GM12872 (cell line): ENCODE measurements at regions not wholly inside any gene's neighbourhood (a gene's known extent, or its start where the extent isn't known, plus 50 kb on each side); places are given as distances from the start of the nearest gene placed in this dataset.

Experiments used
- TF ChIP-seq, protein P1 (sequence below): IDR thresholded peaks from 3 replicates; pipeline ENCODE4 v1.5.1; 2011; ENCODE audit warnings: low read depth, mild to moderate bottlenecking, low read length, moderate library complexity; ENCODE audit not compliant: insufficient read depth

- TF ChIP-seq, protein P1, sequence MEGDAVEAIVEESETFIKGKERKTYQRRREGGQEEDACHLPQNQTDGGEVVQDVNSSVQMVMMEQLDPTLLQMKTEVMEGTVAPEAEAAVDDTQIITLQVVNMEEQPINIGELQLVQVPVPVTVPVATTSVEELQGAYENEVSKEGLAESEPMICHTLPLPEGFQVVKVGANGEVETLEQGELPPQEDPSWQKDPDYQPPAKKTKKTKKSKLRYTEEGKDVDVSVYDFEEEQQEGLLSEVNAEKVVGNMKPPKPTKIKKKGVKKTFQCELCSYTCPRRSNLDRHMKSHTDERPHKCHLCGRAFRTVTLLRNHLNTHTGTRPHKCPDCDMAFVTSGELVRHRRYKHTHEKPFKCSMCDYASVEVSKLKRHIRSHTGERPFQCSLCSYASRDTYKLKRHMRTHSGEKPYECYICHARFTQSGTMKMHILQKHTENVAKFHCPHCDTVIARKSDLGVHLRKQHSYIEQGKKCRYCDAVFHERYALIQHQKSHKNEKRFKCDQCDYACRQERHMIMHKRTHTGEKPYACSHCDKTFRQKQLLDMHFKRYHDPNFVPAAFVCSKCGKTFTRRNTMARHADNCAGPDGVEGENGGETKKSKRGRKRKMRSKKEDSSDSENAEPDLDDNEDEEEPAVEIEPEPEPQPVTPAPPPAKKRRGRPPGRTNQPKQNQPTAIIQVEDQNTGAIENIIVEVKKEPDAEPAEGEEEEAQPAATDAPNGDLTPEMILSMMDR = no peak
These were observed 1170.9 kb downstream of the SORCS1 start for GRCh38 chr10:105993609-105994008.

GRCh38 chr10:105992928-105993327 is 1171.6 kb downstream of the SORCS1 start:
- TF ChIP-seq, protein P1 = no peak

GRCh38 chr10:105990529-105990928 is 1174.0 kb downstream of the SORCS1 start:
- TF ChIP-seq, protein P1 = no peak

GRCh38 chr10:105989995-105990394 is 1174.5 kb downstream of the SORCS1 start:
- TF ChIP-seq, protein P1 = no peak

GRCh38 chr10:105988848-105989247 is 1175.7 kb downstream of the SORCS1 start:
- TF ChIP-seq, protein P1 = no peak

GRCh38 chr10:105986912-105987635 is 1177.4 kb downstream of the SORCS1 start:
- TF ChIP-seq, protein P1 = no peak

- TF ChIP-seq, protein P1 = no peak
These were observed 1178.0 kb downstream of the SORCS1 start for GRCh38 chr10:105986486-105986885.
